Loucy (cell line): ENCODE measurements at regions not wholly inside any gene's neighbourhood (a gene's known extent, or its start where the extent isn't known, plus 50 kb on each side); places are given as distances from the start of the nearest gene placed in this dataset.

Source experiments
- H2AFZ ChIP-seq: fragments of 200-600 bp; sonication (generic); 2 replicates; pipeline ENCODE4 v1.6.0; 2016; ENCODE audit warnings: antibody characterized with exemption, mild to moderate bottlenecking, low read length, moderate library complexity
- H3F3A ChIP-seq: fragments of 200-600 bp; 2 replicates; pipeline ENCODE4 v1.6.0; 2016; ENCODE audit warnings: antibody characterized with exemption, low read depth, mild to moderate bottlenecking
- H3K27me3 ChIP-seq: fragments of 200-600 bp; sonication (generic); 2 replicates; pipeline ENCODE4 v1.6.1; 2014; ENCODE audit warnings: low read length, mild to moderate bottlenecking; ENCODE audit not compliant: insufficient read depth, poor library complexity, severe bottlenecking
- H3K36me3 ChIP-seq: fragments of 200-600 bp; sonication (generic); 2 replicates; pipeline ENCODE4 v1.6.1; 2016; ENCODE audit warnings: low read length; ENCODE audit not compliant: insufficient read depth
- H3K4me1 ChIP-seq: fragments of 200-600 bp; sonication (generic); 2 replicates; pipeline ENCODE4 v1.5.1; 2014; ENCODE audit warnings: low read length, mild to moderate bottlenecking; ENCODE audit not compliant: insufficient read depth, poor library complexity, severe bottlenecking
- H3K4me2 ChIP-seq: fragments of 200-600 bp; sonication (generic); 2 replicates; pipeline ENCODE4 v1.6.0; 2014; ENCODE audit warnings: antibody characterized with exemption, low read length, low read depth, mild to moderate bottlenecking; ENCODE audit not compliant: poor library complexity, severe bottlenecking
- H3K4me3 ChIP-seq: fragments of 200-600 bp; sonication (generic); 2 replicates; pipeline ENCODE4 v1.5.1; 2014; ENCODE audit warnings: low read length, mild to moderate bottlenecking, mixed read lengths; ENCODE audit not compliant: poor library complexity, severe bottlenecking
- H3K79me2 ChIP-seq: fragments of 200-600 bp; sonication (generic); 2 replicates; pipeline ENCODE4 v1.6.1; 2014; ENCODE audit warnings: low read length; ENCODE audit not compliant: insufficient read depth
- H3K9ac ChIP-seq: fragments of 200-600 bp; sonication (generic); 2 replicates; pipeline ENCODE4 v1.6.0; 2014; ENCODE audit warnings: mild to moderate bottlenecking, low read depth, low read length, moderate library complexity; ENCODE audit not compliant: poor library complexity, severe bottlenecking
- H3K9me2 ChIP-seq: fragments of 200-600 bp; sonication (generic); replicated peaks from 2 replicates; pipeline ENCODE4 v1.6.1; 2016; ENCODE audit warnings: low read depth, low read length, mixed read lengths
- H3K9me3 ChIP-seq: fragments of 200-600 bp; sonication (generic); 2 replicates; pipeline ENCODE4 v1.6.1; 2014; ENCODE audit warnings: mild to moderate bottlenecking, antibody characterized with exemption, low read length, low read depth; ENCODE audit not compliant: insufficient read depth
- H4K20me1 ChIP-seq: fragments of 200-600 bp; sonication (generic); 2 replicates; pipeline ENCODE4 v1.6.0; 2014; ENCODE audit warnings: antibody characterized with exemption, low read length, mild to moderate bottlenecking; ENCODE audit not compliant: insufficient read depth, poor library complexity, severe bottlenecking
- EZH2phosphoT487 ChIP-seq: fragments of 200-600 bp; IDR thresholded peaks from 2 replicates; pipeline ENCODE4 v1.6.1; 2018; ENCODE audit warnings: antibody characterized with exemption, mild to moderate bottlenecking, moderate library complexity, borderline replicate concordance
- TF ChIP-seq, protein P1 (sequence below): fragments of 200-600 bp; sonication (generic); conservative IDR thresholded peaks from 2 replicates; pipeline ENCODE4 v1.5.1; 2014; ENCODE audit warnings: mild to moderate bottlenecking, antibody characterized with exemption, low read length

GRCh38 chr15:38872732-38873131, 308.1 kb upstream of the RASGRP1 start:
- Histone ChIP-seq H3K9me3 (no peaks in the 10 kb centered on the region), H3K4me2 (no peak overlapping the region)

GRCh38 chr15:38873158-38873557, 308.5 kb upstream of the RASGRP1 start:
- Histone ChIP-seq H3K79me2 (no peaks in the 10 kb centered on the region), H3K9me2 (no peaks in the 10 kb centered on the region), H2AFZ (no peak overlapping the region), H3F3A (no peaks in the 10 kb centered on the region), H3K9me3 (no peaks in the 10 kb centered on the region), H3K9ac (no peak overlapping the region), H3K36me3 (no peaks in the 10 kb centered on the region), H4K20me1 (no peaks in the 10 kb centered on the region), H3K4me3 (no peak overlapping the region), H3K4me2 (no peak overlapping the region), H3K4me1 (no peaks in the 10 kb centered on the region), H3K27me3 (no peaks in the 10 kb centered on the region)
- TF ChIP-seq EZH2phosphoT487 = no peak
- TF ChIP-seq, protein P1, sequence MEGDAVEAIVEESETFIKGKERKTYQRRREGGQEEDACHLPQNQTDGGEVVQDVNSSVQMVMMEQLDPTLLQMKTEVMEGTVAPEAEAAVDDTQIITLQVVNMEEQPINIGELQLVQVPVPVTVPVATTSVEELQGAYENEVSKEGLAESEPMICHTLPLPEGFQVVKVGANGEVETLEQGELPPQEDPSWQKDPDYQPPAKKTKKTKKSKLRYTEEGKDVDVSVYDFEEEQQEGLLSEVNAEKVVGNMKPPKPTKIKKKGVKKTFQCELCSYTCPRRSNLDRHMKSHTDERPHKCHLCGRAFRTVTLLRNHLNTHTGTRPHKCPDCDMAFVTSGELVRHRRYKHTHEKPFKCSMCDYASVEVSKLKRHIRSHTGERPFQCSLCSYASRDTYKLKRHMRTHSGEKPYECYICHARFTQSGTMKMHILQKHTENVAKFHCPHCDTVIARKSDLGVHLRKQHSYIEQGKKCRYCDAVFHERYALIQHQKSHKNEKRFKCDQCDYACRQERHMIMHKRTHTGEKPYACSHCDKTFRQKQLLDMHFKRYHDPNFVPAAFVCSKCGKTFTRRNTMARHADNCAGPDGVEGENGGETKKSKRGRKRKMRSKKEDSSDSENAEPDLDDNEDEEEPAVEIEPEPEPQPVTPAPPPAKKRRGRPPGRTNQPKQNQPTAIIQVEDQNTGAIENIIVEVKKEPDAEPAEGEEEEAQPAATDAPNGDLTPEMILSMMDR = no peak

More at GRCh38 chr15:38872732-38873131, 308.1 kb upstream of the RASGRP1 start:
- Histone ChIP-seq H2AFZ (no peak overlapping the region), H3K27me3 (no peaks in the 10 kb centered on the region), H3K9ac (no peak overlapping the region), H3F3A (no peaks in the 10 kb centered on the region), H3K36me3 (no peaks in the 10 kb centered on the region), H3K79me2 (no peaks in the 10 kb centered on the region), H3K4me3 (no peak overlapping the region), H3K9me2 (no peaks in the 10 kb centered on the region), H3K4me1 (no peaks in the 10 kb centered on the region), H4K20me1 (no peaks in the 10 kb centered on the region)
- TF ChIP-seq, protein P1 = no peak
- TF ChIP-seq EZH2phosphoT487 = no peak

DNA sequence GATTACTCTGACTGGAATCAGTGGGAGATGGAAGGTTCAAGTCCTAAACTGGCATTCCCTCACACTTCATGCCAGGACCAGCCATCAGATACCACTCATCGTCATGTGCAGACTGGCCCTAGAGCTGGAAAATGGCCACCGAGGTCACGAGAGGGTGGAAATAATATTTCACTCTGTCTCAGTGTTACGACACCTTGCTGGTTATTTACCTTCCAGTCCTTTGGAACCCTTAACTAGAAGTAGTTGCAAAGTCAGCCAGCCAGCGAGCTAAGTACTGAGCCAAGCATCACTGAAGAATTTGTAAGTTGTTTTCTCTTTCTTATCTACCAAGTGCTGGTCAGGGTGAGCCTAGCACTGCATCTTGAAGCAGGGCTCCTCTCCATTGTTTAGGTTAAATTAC, 309.9 kb upstream of the RASGRP1 start:
- H3K9me3 ChIP-seq = no peaks in the 10 kb centered on the region
- TF ChIP-seq EZH2phosphoT487 = no peak
- TF ChIP-seq, protein P1 = no peak
- no peaks in the 10 kb centered on the region for H4K20me1 ChIP-seq
- H3K9me2 ChIP-seq = no peaks in the 10 kb centered on the region
- H3F3A ChIP-seq = no peaks in the 10 kb centered on the region
- H3K79me2 ChIP-seq = no peaks in the 10 kb centered on the region
- no peak overlapping the region for H3K4me3 ChIP-seq
- H3K4me2 ChIP-seq = no peak overlapping the region
- no peaks in the 10 kb centered on the region for H3K27me3 ChIP-seq
- H3K9ac ChIP-seq = no peak overlapping the region
- no peak overlapping the region for H2AFZ ChIP-seq
- no peaks in the 10 kb centered on the region for H3K36me3 ChIP-seq
- H3K4me1 ChIP-seq = no peaks in the 10 kb centered on the region
